Left lung (tissue), 4 donors: ENCODE measurements at regions not wholly inside any gene's neighbourhood (a gene's known extent, or its start where the extent isn't known, plus 50 kb on each side); places are given as distances from the start of the nearest gene placed in this dataset.

Experiments
- ATAC-seq: fragments of 200-7000 bp; cut with Tn5 transposase; one replicate; pipeline ENCODE4 v1.9.1; 2020; ENCODE audit warnings: moderate library complexity
- DNase-seq, 4 donors: peaks; one replicate each; pipeline ENCODE4 v3.0.0-alpha.2; 2013 to 2020
- H3K27ac ChIP-seq, 2 donors: fragments of 200-600 bp; sonication (generic) in 1 of 2; one replicate each; pipeline versions ENCODE4 v1.5.0 to v1.8.0; 2020 to 2021
- H3K27me3 ChIP-seq, 2 donors: fragments of 200-600 bp; sonication (generic) in 1 of 2; one replicate each; pipeline versions ENCODE4 v1.5.0 to v1.8.0; 2020 to 2021
- H3K36me3 ChIP-seq, 2 donors: fragments of 200-600 bp; sonication (generic) in 1 of 2; one replicate each; pipeline versions ENCODE4 v1.5.0 to v1.8.0; 2020 to 2021
- H3K4me1 ChIP-seq, 2 donors: fragments of 200-600 bp; one replicate each; pipeline ENCODE4 v1.8.0; 2021
- H3K4me3 ChIP-seq, 2 donors: fragments of 200-600 bp; sonication (generic) in 1 of 2; one replicate each; pipeline versions ENCODE4 v1.5.0 to v1.8.0; 2020 to 2021; ENCODE audit warnings: mild to moderate bottlenecking in 1 of 2
- H3K9me3 ChIP-seq, 2 donors: fragments of 200-600 bp; sonication (generic) in 1 of 2; one replicate each; pipeline versions ENCODE4 v1.5.0 to v1.8.0; 2020 to 2021
- intact Hi-C, 2 donors: fragments of 100-400 bp; cut with DNase I; formaldehyde crosslinking; loops; one replicate each; pipeline versions ENCODE4 v1.11.2 to v1.14.2; 2022
- TF ChIP-seq, protein P1 (sequence below), 2 donors: fragments of 200-600 bp; sonication (generic) in 1 of 2; IDR thresholded peaks; one replicate each; pipeline versions ENCODE4 v1.5.0 to v1.8.0; 2021; ENCODE audit warnings: antibody characterized with exemption in 2 of 2
- donor health status: DM: no; HTN: yes; CAD: no.
- donor health status: DM: no; HTN: no; CAD: no.

DNA sequence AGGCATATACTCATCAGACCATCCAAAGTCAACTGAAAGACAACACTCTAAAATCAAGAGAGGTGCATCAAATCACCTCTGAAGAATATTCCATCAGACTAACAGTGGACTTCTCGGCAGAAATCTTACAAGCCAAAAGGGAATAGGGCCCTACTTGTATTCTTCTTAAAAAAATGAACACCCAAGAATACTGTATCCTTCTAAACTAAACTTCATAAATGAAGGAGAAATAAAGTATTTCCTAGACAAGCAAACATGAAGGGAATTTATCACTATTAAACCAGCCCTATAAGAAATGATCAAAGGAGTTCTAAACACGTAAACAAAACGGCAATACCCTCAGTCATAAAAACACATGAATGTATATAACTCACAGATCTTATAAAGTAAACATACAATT lies 141.2 kb downstream of the CXXC4 start:
- TF ChIP-seq, protein P1, sequence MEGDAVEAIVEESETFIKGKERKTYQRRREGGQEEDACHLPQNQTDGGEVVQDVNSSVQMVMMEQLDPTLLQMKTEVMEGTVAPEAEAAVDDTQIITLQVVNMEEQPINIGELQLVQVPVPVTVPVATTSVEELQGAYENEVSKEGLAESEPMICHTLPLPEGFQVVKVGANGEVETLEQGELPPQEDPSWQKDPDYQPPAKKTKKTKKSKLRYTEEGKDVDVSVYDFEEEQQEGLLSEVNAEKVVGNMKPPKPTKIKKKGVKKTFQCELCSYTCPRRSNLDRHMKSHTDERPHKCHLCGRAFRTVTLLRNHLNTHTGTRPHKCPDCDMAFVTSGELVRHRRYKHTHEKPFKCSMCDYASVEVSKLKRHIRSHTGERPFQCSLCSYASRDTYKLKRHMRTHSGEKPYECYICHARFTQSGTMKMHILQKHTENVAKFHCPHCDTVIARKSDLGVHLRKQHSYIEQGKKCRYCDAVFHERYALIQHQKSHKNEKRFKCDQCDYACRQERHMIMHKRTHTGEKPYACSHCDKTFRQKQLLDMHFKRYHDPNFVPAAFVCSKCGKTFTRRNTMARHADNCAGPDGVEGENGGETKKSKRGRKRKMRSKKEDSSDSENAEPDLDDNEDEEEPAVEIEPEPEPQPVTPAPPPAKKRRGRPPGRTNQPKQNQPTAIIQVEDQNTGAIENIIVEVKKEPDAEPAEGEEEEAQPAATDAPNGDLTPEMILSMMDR (IDR thresholded peaks at IDR 0.05) = no peak
- peaks cover 3 to 74% of the 10 kb centered on the region in 2 donors for H3K9me3 ChIP-seq
- intact Hi-C loops = no loop called here
- DNase-seq (no peak), ATAC-seq (no peak)
- H3K27me3 ChIP-seq = no peaks in the 10 kb centered on the region
- no peaks in the 10 kb centered on the region for H3K36me3 ChIP-seq
- no peak overlapping the region for H3K4me3 ChIP-seq
- H3K4me1 ChIP-seq = no peaks in the 10 kb centered on the region
- H3K27ac ChIP-seq = no peak overlapping the region

DNA sequence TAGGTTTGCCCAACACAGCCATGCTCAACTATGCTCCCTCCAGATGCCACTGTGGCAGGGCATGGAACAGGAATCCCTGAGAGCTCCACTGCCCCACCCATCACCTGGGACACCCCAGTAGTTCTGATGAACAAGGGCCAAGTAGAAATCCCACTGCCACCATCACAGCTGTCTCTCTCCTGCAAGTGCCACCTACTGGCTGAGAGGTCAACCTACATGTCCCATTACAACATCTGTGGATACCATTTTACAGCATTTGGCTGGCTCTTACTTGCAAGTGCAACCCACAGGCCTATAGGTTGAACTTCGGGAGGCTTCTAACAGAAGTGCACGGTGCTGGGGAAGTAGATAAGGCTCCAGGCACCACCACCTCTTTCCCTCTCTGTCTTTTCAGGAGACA lies 142.5 kb downstream of the CXXC4 start:
- Histone ChIP-seq H3K27ac (no peak overlapping the region), H3K4me1 (no peaks in the 10 kb centered on the region), H3K27me3 (no peaks in the 10 kb centered on the region), H3K4me3 (no peak overlapping the region), H3K36me3 (no peaks in the 10 kb centered on the region), H3K9me3 (peaks cover 3 to 63% of the 10 kb centered on the region in 2 donors)
- intact Hi-C loops = no loop called here
- TF ChIP-seq, protein P1 (IDR thresholded peaks at IDR 0.05) = no peak
- ATAC-seq (no peak), DNase-seq (no peak)

DNA sequence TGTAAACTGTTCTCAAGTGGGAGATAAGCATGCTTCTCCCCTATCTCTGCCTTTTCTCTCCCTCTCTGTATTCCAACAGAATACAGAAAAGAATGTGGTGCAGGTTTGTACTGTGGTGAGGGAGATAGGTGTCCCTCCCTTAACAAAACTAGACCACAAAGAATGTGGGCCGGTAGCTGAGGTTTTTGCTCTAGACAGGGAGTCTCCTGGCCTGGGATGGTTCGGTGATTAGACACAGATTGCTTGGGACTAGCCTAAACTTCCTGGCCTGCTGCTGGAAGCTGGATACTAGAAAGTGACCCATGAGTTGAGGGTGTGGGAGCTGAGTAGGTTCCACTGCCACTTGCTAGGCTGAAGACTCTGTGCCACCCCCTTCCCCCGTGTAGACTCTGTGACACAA lies 143.0 kb downstream of the CXXC4 start:
- Histone ChIP-seq H3K36me3 (no peaks in the 10 kb centered on the region), H3K9me3 (peaks cover 3 to 58% of the 10 kb centered on the region in 2 donors), H3K27me3 (no peaks in the 10 kb centered on the region), H3K4me3 (no peak overlapping the region), H3K27ac (no peak overlapping the region), H3K4me1 (no peaks in the 10 kb centered on the region)
- TF ChIP-seq, protein P1 (IDR thresholded peaks at IDR 0.05) = no peak
- intact Hi-C loops = no loop called here
- no peak for DNase-seq
- no peak for ATAC-seq

DNA sequence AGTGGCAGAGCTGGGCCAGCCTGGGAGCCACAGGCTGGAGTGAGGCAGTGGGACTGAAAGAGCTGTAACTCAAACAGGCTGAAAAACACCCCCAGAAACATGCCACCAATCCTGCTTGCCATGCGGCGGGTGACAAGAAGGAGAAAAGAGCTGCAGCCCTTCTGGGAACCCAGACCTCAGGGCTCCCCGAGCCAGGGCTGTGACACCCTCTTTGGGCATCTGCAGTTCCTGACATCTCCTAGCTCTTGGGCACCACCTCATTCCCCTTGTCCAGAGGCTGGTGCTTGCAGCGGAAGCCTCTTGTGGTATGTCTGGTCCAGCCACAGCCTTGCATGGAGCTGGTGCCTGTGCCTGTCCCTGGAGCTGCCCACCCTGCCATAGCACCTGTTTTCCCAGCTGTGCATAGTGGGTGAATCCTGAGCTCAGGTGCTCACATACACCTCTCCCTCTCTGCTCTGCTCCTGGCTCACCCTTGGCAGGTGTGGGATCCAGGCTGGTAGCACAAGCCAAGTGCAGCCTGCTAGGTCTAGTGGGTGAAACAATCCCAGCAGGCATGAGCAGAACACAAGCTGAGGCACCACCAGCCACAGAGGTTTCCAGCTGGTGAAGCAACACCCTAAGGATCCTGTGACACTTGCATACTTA lies 149.0 kb downstream of the CXXC4 start:
- peak in 1 of 4 donors; percentile 67 for DNase-seq
- peaks cover 0 to 20% of the 10 kb centered on the region in 2 donors for H3K9me3 ChIP-seq
- no peaks in the 10 kb centered on the region for H3K27me3 ChIP-seq
- no peak overlapping the region for H3K4me3 ChIP-seq
- TF ChIP-seq, protein P1 (IDR thresholded peaks at IDR 0.05) = no peak
- no peak for ATAC-seq
- H3K4me1 ChIP-seq = no peaks in the 10 kb centered on the region
- intact Hi-C loops = no loop called here
- no peaks in the 10 kb centered on the region for H3K36me3 ChIP-seq
- no peak overlapping the region for H3K27ac ChIP-seq

DNA sequence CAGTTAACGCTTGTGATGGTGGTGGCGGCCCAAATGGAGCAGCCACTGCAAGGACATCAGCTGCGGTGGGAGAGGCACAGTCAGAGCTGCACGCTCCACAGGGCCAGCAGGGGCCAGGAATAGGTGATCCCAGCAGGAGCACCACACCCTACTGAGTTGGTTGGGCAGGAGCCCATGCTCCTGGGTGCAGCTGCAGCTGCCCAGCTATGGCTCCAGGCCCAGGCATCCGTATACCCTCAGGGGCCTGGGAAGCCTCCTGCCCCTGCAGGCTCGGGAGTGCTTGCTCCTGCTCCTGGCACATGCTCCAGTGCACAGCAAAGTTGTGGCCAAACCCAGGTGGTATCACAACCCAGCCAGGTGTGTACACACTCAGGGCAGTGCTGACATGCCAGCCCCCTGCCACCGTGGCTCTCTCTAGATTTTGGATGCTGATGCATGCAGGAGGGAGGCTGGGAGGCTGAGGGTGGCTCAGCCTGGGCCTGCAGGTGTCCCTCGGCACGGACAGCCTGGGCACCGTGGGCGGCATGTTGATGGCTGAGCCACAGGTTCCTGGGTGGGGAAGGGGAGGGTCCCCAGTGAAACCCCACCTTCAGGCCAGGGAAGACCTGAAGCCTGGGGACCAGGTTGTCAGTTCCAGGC lies 150.2 kb downstream of the CXXC4 start:
- DNase-seq (peak in 1 of 4 donors; percentile 55), ATAC-seq (no peak)
- intact Hi-C loops = no loop called here

More for the DNA sequence above, 150.2 kb downstream of the CXXC4 start:
- H3K27me3 ChIP-seq = no peaks in the 10 kb centered on the region
- H3K4me3 ChIP-seq = no peak overlapping the region
- no peaks in the 10 kb centered on the region for H3K36me3 ChIP-seq
- no peaks in the 10 kb centered on the region for H3K4me1 ChIP-seq
- TF ChIP-seq, protein P1 (IDR thresholded peaks at IDR 0.05) = no peak
- H3K27ac ChIP-seq = no peak overlapping the region
- H3K9me3 ChIP-seq = peaks cover 0 to 16% of the 10 kb centered on the region in 2 donors
